DND-41 (cell line): ENCODE measurements at regions not wholly inside any gene's neighbourhood (a gene's known extent, or its start where the extent isn't known, plus 50 kb on each side); places are given as distances from the start of the nearest gene placed in this dataset.

Experiments
- EZH2 ChIP-seq: IDR thresholded peaks from 3 replicates; pipeline ENCODE4 v1.6.1; 2012; ENCODE audit warnings: borderline replicate concordance, low read depth, mild to moderate bottlenecking, moderate library complexity, low read length, inconsistent platforms; ENCODE audit not compliant: severe bottlenecking
- TF ChIP-seq, protein P1 (sequence below): IDR thresholded peaks from 2 replicates; pipeline ENCODE4 v1.5.1; 2012; ENCODE audit warnings: borderline replicate concordance, low read length, moderate library complexity, mild to moderate bottlenecking; ENCODE audit not compliant: poor library complexity, severe bottlenecking; ENCODE audit errors: extremely low read depth

DNA sequence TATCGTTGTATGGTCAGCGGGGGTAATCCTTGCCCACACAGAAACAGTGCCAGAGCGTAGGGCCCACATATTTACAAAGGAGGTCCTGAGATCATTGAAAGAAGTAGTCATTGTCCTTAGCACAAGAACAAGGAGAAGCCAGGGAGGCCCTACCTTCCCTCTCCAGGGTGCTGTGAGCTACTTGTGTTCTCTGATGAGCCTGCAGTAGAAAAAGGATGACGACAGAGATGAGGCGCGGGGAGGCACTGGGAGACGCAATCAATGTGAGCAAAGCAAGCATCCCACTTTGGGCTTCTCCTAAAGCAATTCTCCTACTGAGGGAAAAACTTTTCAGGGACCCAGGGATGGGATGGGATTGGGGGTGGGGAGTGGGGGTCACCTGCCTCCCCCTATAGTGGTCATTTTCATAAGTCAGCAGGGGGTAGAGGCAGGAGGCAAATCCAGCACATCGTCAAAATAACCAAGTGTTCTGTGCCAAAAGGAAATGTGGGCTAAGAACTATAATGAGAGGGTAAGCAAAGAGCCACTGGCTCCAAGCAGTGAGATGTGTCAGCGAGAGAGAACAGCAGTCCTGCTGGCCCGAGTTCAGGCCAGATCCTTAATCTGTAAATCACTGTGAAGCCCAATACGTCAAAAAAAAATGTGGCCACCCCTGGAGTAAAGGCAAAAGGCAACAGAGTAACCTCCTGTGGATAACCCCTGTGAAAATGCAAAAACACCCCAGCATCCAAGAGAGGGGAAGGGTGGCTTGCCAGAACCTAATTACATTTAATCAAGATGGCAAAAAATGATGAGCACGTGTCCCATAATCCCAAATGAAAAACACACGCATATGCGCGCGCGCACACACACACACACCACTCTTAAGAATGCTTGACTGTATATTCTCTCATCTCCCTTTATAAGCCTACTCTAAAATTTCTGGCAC lies 136.6 kb upstream of the HHIP start:
- TF ChIP-seq, protein P1, sequence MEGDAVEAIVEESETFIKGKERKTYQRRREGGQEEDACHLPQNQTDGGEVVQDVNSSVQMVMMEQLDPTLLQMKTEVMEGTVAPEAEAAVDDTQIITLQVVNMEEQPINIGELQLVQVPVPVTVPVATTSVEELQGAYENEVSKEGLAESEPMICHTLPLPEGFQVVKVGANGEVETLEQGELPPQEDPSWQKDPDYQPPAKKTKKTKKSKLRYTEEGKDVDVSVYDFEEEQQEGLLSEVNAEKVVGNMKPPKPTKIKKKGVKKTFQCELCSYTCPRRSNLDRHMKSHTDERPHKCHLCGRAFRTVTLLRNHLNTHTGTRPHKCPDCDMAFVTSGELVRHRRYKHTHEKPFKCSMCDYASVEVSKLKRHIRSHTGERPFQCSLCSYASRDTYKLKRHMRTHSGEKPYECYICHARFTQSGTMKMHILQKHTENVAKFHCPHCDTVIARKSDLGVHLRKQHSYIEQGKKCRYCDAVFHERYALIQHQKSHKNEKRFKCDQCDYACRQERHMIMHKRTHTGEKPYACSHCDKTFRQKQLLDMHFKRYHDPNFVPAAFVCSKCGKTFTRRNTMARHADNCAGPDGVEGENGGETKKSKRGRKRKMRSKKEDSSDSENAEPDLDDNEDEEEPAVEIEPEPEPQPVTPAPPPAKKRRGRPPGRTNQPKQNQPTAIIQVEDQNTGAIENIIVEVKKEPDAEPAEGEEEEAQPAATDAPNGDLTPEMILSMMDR, result no peak
- TF ChIP-seq EZH2, result no peak
